SH-SY5Y (cell line): ENCODE measurements at regions not wholly inside any gene's neighbourhood (a gene's known extent, or its start where the extent isn't known, plus 50 kb on each side); places are given as distances from the start of the nearest gene placed in this dataset.

Experiments
- GATA2 ChIP-seq: IDR thresholded peaks from 2 replicates; pipeline ENCODE4 v1.6.1; 2011; ENCODE audit warnings: mild to moderate bottlenecking, low read depth, low read length
- GATA3 ChIP-seq: IDR thresholded peaks from 2 replicates; pipeline ENCODE4 v1.6.1; 2011; ENCODE audit warnings: low read depth, mild to moderate bottlenecking, low read length, moderate library complexity

DNA sequence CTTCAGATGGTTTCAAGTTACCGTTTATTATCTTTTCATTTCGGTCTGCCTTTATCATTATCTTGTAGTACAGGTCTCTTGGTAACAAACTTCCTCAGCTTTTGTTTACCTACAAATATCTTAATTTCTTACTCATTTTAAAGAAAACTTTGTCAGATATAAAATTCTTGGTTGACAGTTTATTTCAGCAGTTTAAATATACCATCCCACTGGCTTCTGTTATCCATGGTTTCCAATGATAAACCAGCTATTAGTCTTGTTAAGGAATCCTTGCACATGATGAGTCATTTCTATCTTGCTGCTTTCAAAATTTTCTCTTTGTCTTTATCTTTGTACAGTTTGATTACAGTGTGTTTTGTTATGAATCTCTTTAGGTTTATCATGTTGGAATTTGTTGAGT, 308.3 kb upstream of the SPRY2 start:
- no peak for TF ChIP-seq GATA2
- no peak for TF ChIP-seq GATA3
